ENCODE measurements at regions not wholly inside any gene's neighbourhood (a gene's known extent, or its start where the extent isn't known, plus 50 kb on each side); places are given as distances from the start of the nearest gene placed in this dataset.
"Not testable (repeated sequence)": the region's sequence is repeated elsewhere in the genome, so short reads cannot be mapped to it uniquely, and the experiment has no call there.

GRCh38 chr20:60788070-60788469 lies 464.0 kb upstream of the CDH4 start:
- TF ChIP-seq GABPA (IDR thresholded peaks at IDR 0.05; ENCODE audit: low read depth), result no peak
- no peak for TF ChIP-seq CTCF (IDR thresholded peaks at IDR 0.05; ENCODE audit: insufficient read depth, low read length)
- no peak for TF ChIP-seq POLR2AphosphoS5 (IDR thresholded peaks at IDR 0.05; ENCODE audit: low read depth)
- no peak for TF ChIP-seq SPI1 (IDR thresholded peaks at IDR 0.05; ENCODE audit: borderline replicate concordance, low read depth)
- TF ChIP-seq REST (IDR thresholded peaks at IDR 0.05; ENCODE audit: insufficient replicate concordance, low read depth), result no peak
- no peaks in the 10 kb centered on the region for H3K27me3 ChIP-seq (ENCODE audit: insufficient read depth, poor library complexity, severe bottlenecking)

GRCh38 chr20:60789399-60789798 lies 462.7 kb upstream of the CDH4 start:
- DNase-seq (ENCODE audit: low read depth in 1 of 2, low spot score in 1 of 2), result no peak
- no peak for TF ChIP-seq REST (IDR thresholded peaks at IDR 0.05; ENCODE audit: insufficient replicate concordance, low read depth)
- no peak for TF ChIP-seq POLR2AphosphoS5 (IDR thresholded peaks at IDR 0.05; ENCODE audit: low read depth)
- TF ChIP-seq SPI1 (IDR thresholded peaks at IDR 0.05; ENCODE audit: borderline replicate concordance, low read depth), result no peak
- TF ChIP-seq GABPA (IDR thresholded peaks at IDR 0.05; ENCODE audit: low read depth), result no peak
- Histone ChIP-seq H3K27ac (replicated peaks) (no peak overlapping the region), H3K27me3 (ENCODE audit: insufficient read depth, poor library complexity, severe bottlenecking) (no peaks in the 10 kb centered on the region), H3K4me3 (replicated peaks; ENCODE audit: insufficient read depth, low read length) (no peak overlapping the region)

More at GRCh38 chr20:60788070-60788469, 464.0 kb upstream of the CDH4 start:
- no peak for DNase-seq (ENCODE audit: low read depth in 1 of 2, low spot score in 1 of 2)
- Histone ChIP-seq H3K4me3 (replicated peaks; ENCODE audit: insufficient read depth, low read length) (no peak overlapping the region), H3K27ac (replicated peaks) (no peak overlapping the region)

- not testable (repeated sequence) for H3K27me3 ChIP-seq (ENCODE audit: insufficient read depth, poor library complexity, severe bottlenecking); H3K27ac ChIP-seq (replicated peaks); DNase-seq (ENCODE audit: low read depth in 1 of 2, low spot score in 1 of 2); H3K4me3 ChIP-seq (replicated peaks; ENCODE audit: insufficient read depth, low read length)
Observed at GRCh38 chr20:60790339-60790738, 461.7 kb upstream of the CDH4 start.

GRCh38 chr20:60791823-60792222 lies 460.2 kb upstream of the CDH4 start:
- H3K27ac ChIP-seq (replicated peaks), result no peak overlapping the region
- H3K4me3 ChIP-seq (replicated peaks; ENCODE audit: insufficient read depth, low read length), result no peak overlapping the region
- TF ChIP-seq CTCF (IDR thresholded peaks at IDR 0.05; ENCODE audit: insufficient read depth, low read length), result no peak
- TF ChIP-seq POLR2AphosphoS5 (IDR thresholded peaks at IDR 0.05; ENCODE audit: low read depth), result no peak
- TF ChIP-seq SPI1 (IDR thresholded peaks at IDR 0.05; ENCODE audit: borderline replicate concordance, low read depth), result no peak
- TF ChIP-seq GABPA (IDR thresholded peaks at IDR 0.05; ENCODE audit: low read depth), result no peak
- TF ChIP-seq REST (IDR thresholded peaks at IDR 0.05; ENCODE audit: insufficient replicate concordance, low read depth), result no peak
- DNase-seq (ENCODE audit: low read depth in 1 of 2, low spot score in 1 of 2), result no peak
- no peaks in the 10 kb centered on the region for H3K27me3 ChIP-seq (ENCODE audit: insufficient read depth, poor library complexity, severe bottlenecking)

All from HL-60 (cell line).